Gastrocnemius medialis (tissue), 4 donors: ENCODE measurements at regions not wholly inside any gene's neighbourhood (a gene's known extent, or its start where the extent isn't known, plus 50 kb on each side); places are given as distances from the start of the nearest gene placed in this dataset.

Experiments
- CTCF ChIP-seq, 5 experiments: fragments of 450-650 bp in 3 of 5; fragments of 200-600 bp in 2 of 5; sonication (generic) in 2 of 5; IDR thresholded peaks in 4 of 5; conservative IDR thresholded peaks in 1 of 5; 1 replicate in 4 of 5; 2 replicates in 1 of 5; pipeline ENCODE4 v1.5.1; 2016 to 2019; ENCODE audit warnings: antibody characterized with exemption in 5 of 5, mild to moderate bottlenecking in 3 of 5, moderate library complexity in 3 of 5
- POLR2A ChIP-seq, 2 donors: fragments of 450-650 bp; IDR thresholded peaks; one replicate each; pipeline ENCODE4 v1.6.1; 2017; ENCODE audit warnings: antibody characterized with exemption in 2 of 2, mild to moderate bottlenecking in 2 of 2, moderate library complexity in 2 of 2

- TF ChIP-seq POLR2A (IDR thresholded peaks at IDR 0.05) (no peak), CTCF (IDR thresholded peaks at IDR 0.05 in 4 of 5, conservative IDR thresholded peaks at IDR 0.05 in 1 of 5) (no peak)
Measured at GRCh38 chr6:22980446-22980845, 411.1 kb downstream of the HDGFL1 start.
